ENCODE measurements at regions not wholly inside any gene's neighbourhood (a gene's known extent, or its start where the extent isn't known, plus 50 kb on each side); places are given as distances from the start of the nearest gene placed in this dataset.

GRCh38 chr5:60368100-60368499 is 331.9 kb downstream of the DEPDC1B start:
- no peak for TF ChIP-seq CTCF (IDR thresholded peaks at IDR 0.05)
- TF ChIP-seq EP300 (IDR thresholded peaks at IDR 0.05; ENCODE audit: low read depth) = no peak
- no peak for TF ChIP-seq POLR2A (IDR thresholded peaks at IDR 0.05)

Data from transverse colon (tissue), 3 donors.